K562 (cell line): ENCODE measurements at regions not wholly inside any gene's neighbourhood (a gene's known extent, or its start where the extent isn't known, plus 50 kb on each side); places are given as distances from the start of the nearest gene placed in this dataset.

Source experiments
- KLF13 ChIP-seq: fragments of 450-650 bp; IDR thresholded peaks from 2 replicates; pipeline ENCODE4 v1.6.1; 2016; ENCODE audit warnings: missing genetic modification characterization, low read depth, mild to moderate bottlenecking, missing compliant biosample characterization, moderate library complexity, borderline replicate concordance
- RFX1 ChIP-seq: fragments of 450-650 bp; IDR thresholded peaks from 2 replicates; pipeline ENCODE4 v1.6.1; 2016; ENCODE audit warnings: mild to moderate bottlenecking, moderate library complexity
- ZFP36 ChIP-seq: fragments of 150-350 bp; IDR thresholded peaks from 2 replicates; pipeline ENCODE4 v1.6.1; 2018; ENCODE audit warnings: low read length, low read depth; ENCODE audit not compliant: partially characterized antibody
- TF ChIP-seq, protein P1 (sequence below), 2 experiments: fragments of 450-650 bp; formaldehyde crosslinking in 1 of 2; IDR thresholded peaks; 2 replicates each; pipeline versions ENCODE4 v1.4.0 to v1.6.1; 2014 to 2020; ENCODE audit warnings: mild to moderate bottlenecking in 2 of 2, borderline replicate concordance in 1 of 2, low read depth in 1 of 2
- TF ChIP-seq, protein P2 (sequence below): fragments of 450-650 bp; conservative IDR thresholded peaks from 2 replicates; pipeline ENCODE4 v1.6.1; 2016; ENCODE audit warnings: missing genetic modification characterization, low read depth, mild to moderate bottlenecking, control low read depth, missing compliant biosample characterization
- TF ChIP-seq, protein P3 (sequence below): fragments of 450-650 bp; IDR thresholded peaks from 2 replicates; pipeline ENCODE4 v1.6.1; 2016

DNA sequence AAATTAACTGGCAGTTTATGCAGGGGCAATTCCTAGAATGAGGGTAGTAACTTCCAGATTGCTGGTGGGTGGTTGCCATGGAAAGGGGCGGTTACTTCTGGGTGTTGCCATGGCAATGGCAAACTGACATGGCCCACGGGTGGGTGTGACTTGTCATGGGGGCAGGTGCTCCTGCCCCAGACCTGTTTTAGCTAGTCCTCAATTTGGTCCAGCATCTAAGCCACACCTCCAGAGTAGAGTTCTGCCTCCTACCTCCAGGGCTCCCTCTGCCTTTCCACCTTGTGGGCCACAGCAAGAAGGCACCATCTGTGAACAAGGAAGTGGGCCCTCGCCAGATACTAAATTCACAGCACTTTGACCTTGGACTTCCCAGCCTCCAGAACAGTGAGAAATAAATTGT is 148.7 kb downstream of the TFCP2L1 start (continued):
- TF ChIP-seq, protein P1, sequence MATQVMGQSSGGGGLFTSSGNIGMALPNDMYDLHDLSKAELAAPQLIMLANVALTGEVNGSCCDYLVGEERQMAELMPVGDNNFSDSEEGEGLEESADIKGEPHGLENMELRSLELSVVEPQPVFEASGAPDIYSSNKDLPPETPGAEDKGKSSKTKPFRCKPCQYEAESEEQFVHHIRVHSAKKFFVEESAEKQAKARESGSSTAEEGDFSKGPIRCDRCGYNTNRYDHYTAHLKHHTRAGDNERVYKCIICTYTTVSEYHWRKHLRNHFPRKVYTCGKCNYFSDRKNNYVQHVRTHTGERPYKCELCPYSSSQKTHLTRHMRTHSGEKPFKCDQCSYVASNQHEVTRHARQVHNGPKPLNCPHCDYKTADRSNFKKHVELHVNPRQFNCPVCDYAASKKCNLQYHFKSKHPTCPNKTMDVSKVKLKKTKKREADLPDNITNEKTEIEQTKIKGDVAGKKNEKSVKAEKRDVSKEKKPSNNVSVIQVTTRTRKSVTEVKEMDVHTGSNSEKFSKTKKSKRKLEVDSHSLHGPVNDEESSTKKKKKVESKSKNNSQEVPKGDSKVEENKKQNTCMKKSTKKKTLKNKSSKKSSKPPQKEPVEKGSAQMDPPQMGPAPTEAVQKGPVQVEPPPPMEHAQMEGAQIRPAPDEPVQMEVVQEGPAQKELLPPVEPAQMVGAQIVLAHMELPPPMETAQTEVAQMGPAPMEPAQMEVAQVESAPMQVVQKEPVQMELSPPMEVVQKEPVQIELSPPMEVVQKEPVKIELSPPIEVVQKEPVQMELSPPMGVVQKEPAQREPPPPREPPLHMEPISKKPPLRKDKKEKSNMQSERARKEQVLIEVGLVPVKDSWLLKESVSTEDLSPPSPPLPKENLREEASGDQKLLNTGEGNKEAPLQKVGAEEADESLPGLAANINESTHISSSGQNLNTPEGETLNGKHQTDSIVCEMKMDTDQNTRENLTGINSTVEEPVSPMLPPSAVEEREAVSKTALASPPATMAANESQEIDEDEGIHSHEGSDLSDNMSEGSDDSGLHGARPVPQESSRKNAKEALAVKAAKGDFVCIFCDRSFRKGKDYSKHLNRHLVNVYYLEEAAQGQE (IDR thresholded peaks at IDR 0.05; ENCODE audit: borderline replicate concordance): peak; percentile 40
- TF ChIP-seq, protein P1 (CRISPR knock-in tag; IDR thresholded peaks at IDR 0.05; ENCODE audit: low read depth): no peak
- TF ChIP-seq, protein P2, sequence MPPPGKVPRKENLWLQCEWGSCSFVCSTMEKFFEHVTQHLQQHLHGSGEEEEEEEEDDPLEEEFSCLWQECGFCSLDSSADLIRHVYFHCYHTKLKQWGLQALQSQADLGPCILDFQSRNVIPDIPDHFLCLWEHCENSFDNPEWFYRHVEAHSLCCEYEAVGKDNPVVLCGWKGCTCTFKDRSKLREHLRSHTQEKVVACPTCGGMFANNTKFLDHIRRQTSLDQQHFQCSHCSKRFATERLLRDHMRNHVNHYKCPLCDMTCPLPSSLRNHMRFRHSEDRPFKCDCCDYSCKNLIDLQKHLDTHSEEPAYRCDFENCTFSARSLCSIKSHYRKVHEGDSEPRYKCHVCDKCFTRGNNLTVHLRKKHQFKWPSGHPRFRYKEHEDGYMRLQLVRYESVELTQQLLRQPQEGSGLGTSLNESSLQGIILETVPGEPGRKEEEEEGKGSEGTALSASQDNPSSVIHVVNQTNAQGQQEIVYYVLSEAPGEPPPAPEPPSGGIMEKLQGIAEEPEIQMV (tag): peak; percentile 85
- TF ChIP-seq, protein P3, sequence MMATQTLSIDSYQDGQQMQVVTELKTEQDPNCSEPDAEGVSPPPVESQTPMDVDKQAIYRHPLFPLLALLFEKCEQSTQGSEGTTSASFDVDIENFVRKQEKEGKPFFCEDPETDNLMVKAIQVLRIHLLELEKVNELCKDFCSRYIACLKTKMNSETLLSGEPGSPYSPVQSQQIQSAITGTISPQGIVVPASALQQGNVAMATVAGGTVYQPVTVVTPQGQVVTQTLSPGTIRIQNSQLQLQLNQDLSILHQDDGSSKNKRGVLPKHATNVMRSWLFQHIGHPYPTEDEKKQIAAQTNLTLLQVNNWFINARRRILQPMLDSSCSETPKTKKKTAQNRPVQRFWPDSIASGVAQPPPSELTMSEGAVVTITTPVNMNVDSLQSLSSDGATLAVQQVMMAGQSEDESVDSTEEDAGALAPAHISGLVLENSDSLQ: peak; percentile 71
- TF ChIP-seq RFX1: peak; percentile 85
- TF ChIP-seq KLF13 (tag): no peak
- TF ChIP-seq ZFP36: no peak
